ENCODE measurements at regions not wholly inside any gene's neighbourhood (a gene's known extent, or its start where the extent isn't known, plus 50 kb on each side); places are given as distances from the start of the nearest gene placed in this dataset.
"Not testable (repeated sequence)": the region's sequence is repeated elsewhere in the genome, so short reads cannot be mapped to it uniquely, and the experiment has no call there.

DNA sequence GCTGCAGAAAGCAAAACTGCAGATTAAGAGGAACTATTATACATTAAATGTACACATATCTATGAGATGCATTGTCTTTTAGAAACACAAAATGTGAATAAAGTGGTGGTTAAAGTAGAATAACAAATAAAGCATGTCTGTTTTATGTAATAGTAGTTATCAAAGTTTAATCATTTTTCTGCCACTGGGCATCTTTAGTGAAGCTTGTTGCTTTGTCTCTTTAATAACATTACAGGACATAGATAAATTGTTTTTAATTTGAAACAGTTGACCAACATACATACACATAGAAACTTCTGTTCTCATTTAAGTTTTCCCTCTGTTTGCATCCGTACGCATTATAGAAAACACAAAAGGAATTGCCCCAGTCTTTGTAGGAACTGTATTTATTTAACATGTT, 1700.0 kb upstream of the ADGRL3 start:
- no peak for DNase-seq (ENCODE audit: low spot score)

GRCh38 chr4:59503731-59504130, 1696.4 kb upstream of the ADGRL3 start:
- DNase-seq (ENCODE audit: low spot score), result no peak

DNA sequence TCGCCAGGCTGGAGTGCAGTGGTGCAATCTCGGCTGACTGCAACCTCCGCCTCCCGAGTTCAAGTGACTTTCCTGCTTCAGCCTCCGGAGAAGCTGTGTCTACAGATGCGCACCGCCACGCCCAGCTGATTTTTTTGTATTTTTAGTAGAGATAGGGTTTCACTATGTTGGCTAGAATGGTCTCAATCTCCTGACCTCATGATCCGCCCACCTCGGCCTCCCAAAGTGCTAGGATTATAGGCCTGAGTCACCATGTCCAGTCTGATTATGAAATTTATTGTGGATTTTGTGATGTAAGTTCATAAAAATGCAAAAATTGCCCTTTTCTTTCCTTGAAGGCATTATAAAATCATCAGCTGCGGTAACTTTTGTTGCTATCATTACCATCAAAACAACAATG, 1688.3 kb upstream of the ADGRL3 start:
- DNase-seq (ENCODE audit: low spot score), result not testable (repeated sequence)

DNA sequence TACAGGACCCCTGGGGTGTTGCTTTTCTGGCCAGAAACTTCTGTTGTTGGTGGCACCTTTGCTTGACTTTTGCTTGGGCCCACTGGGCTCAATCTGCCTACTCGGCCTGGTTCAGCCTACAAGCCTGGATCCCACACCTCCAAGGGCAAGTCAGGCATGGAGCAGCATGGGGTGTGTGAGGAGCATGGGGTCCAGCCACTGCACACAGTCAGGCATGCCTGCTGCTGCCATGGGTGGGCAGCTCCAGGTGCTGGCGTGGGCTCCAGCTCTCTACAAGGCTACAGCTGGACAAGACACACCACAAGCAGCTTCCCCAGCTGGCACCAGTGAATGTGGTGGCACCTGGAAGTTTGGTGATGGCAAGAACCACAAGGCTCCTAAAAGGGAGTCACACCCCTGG, 1683.1 kb upstream of the ADGRL3 start:
- DNase-seq (ENCODE audit: low spot score), result no peak

GRCh38 chr4:59518005-59518823, 1681.9 kb upstream of the ADGRL3 start:
- no peak for DNase-seq (ENCODE audit: low spot score)

- DNase-seq (ENCODE audit: low spot score), result no peak
These were observed 1674.2 kb upstream of the ADGRL3 start for GRCh38 chr4:59525885-59526284.

DNA sequence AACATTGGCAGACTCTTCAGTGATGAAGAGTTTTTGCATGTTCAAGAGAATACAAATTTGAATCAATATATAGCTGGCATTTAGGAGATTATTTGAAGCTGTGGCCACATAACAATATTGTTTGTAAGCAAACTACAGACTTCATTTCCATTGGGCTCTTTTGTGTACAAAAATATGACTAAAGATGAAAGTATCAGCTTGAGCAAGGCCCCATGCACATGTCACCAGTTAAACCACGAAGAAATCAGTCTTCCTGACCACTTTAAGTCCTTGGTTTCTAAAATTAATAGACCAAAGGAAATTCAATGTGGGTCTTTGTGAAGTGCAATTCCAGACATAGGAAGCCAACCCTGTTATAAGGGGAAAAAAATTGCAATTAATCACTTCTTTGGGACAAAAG, 1664.6 kb upstream of the ADGRL3 start:
- DNase-seq (ENCODE audit: low spot score), result no peak

DNA sequence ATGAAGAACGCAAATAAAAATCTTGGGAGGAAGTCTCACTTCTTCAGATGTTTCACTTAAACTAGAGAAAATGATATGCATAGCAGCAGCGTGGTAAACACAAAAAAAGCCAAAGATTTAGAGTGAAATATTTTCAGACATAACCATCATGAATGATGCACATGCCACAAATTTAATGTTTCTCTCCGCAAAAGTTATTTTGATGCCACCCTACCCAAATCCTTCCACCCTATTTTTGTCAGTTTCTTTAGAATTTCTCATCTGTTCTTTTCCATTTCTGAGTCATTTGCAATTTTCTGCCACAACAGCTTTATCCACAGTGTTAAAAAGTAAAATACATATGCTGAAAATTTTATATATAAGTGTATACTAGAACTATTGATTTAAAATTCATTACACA, 1663.7 kb upstream of the ADGRL3 start:
- no peak for DNase-seq (ENCODE audit: low spot score)

DNA sequence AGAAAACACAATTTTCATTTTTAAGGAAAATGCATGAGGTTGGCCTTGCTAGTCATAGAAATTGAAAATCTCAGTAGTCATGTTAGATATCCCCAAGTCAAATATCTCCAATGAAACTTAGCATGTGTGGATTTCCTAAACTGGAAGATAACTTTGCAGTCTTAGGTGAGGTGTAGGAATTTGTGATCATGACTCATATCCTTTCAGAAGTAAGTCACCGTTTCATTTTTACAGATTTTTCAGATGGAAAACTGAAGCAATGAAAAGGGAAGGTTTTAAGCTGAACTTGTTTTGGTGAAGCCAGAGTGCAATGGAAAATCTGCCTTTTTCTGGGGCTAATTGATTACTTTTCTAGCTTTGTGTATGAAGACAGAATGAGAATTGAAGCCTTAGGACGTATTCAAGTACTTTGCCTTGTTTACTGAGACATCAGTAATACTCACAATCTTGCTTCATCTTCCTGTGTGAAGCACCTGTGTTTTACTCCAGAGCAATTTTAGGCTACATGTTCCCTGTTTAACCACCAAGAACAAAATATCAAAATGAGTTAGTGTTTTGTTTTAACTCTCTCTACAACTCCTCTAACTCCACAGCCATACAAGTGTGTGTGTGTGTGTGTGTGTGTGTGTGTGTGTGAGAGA, 1662.8 kb upstream of the ADGRL3 start:
- no peak for DNase-seq (ENCODE audit: low spot score)

- no peak for DNase-seq (ENCODE audit: low spot score)
These were observed 1660.7 kb upstream of the ADGRL3 start for GRCh38 chr4:59539401-59539800.

DNA sequence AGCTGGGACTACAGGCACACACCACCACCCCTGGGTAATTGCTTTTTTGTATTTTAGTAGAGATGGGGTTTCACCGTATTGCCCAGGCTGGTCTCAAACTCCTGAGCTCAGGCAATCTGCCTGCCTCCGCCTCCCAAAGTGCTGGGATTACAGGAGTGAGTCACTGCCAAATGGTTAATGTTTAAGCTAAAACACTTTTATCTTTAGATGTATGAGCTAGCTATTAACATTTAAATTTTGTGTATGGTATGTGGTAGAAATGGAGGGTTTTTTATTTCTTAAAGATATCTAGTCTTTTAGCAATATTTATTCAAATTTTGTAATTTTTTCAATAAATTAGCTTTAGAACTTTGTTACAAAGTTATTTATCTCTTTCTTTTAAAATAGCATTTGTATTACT, 1659.8 kb upstream of the ADGRL3 start:
- no peak for DNase-seq (ENCODE audit: low spot score)

GRCh38 chr4:59553063-59553720, 1646.9 kb upstream of the ADGRL3 start:
- DNase-seq (ENCODE audit: low spot score), result no peak

DNA sequence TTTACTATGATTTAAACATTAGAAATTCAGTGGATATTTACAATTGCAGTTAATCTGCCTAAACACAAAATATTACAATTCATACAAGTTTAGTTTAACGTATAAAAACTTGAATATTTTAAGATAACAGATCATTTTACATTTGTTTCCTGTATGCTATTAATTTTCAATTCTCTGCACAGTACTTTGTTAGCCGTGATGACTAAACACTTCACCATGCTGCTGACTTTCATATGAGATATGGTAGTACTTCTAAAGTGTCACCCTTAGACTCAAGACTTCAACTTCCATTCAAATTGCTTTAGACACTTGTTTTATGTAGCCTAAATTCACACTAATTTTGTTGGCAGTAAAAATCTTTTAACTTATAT, 1646.4 kb upstream of the ADGRL3 start:
- DNase-seq (ENCODE audit: low spot score), result no peak

DNA sequence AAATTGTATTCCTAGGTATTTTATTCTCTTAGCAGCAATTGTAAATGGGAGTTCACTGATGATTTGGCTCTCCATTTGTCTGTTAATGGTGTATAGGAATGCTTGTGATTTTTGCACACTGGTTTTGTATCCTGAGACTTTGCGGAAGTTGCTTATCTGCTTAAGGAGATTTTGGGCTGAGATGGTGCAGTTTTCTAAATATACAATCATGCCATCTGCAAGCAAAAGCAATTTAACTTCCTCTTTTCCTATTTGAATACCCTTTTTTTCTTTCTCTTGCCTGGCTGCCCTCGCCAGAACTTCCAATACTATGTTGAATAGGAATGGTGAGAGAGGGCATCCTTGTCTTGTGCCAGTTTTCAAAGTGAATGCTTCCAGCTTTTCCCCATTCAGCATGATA, 1643.9 kb upstream of the ADGRL3 start:
- DNase-seq (ENCODE audit: low spot score), result not testable (repeated sequence)

- DNase-seq (ENCODE audit: low spot score), result not testable (repeated sequence)
These were observed 1639.9 kb upstream of the ADGRL3 start for GRCh38 chr4:59560141-59560648.

GRCh38 chr4:59565836-59566235, 1634.3 kb upstream of the ADGRL3 start:
- no peak for DNase-seq (ENCODE audit: low spot score)

DNA sequence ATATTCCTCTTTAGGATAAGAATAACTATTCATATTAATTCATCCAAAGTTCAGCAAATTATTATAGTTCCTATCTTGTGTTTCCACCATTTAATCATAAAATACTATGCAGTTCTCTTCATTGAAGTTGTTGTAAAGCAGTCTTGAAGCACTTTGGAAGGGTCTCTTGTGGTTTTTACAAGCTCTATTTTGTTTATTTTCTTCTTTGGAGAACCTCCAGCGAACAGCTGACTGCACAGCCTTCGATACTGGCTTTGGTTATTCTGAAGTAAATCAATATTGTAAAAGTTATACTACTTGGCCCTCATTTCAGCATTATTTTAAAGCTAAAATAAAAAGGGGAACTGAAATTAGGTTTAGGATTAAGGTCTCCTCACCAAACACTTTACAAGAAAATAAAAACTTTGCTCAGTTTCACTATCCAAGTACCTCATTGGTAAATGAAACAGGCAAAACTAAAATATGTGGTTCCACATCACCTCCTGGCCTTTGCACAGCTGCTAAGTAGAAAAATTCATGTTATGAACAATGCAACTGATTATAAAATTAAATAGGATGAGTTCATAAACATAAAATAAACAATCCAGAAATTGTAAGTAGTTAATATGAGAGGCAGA, 1629.2 kb upstream of the ADGRL3 start:
- DNase-seq (ENCODE audit: low spot score), result no peak

DNA sequence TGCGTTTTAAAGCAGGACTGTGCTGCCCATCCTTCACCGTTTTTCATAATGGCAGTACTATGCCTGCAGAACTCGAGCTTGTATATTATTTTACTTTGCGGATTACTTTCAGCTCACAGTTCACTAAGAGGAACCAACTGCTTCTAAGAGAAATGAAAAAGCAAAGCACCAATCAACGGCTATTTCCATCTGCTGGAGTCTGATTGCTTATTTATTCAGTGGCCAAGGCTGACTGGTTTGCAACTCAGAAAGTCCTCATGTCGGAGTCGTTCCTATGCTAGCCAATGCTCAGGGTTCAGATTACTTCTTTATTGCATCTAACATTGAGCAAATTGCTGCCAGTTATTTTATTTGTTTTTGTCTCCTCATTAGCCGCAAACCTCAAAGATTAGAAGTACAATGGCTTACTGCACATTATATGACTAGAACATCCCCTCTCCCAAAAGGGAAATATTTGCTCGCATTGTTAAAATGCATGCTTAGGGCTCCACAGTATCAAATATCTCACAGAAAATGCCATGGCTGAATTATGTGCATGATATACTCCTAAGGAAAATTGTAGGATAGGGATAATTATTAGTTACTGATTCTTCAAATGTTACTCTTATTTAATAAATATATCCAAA, 1628.2 kb upstream of the ADGRL3 start:
- DNase-seq (ENCODE audit: low spot score), result no peak

GRCh38 chr4:59583845-59584568, 1616.1 kb upstream of the ADGRL3 start:
- DNase-seq (ENCODE audit: low spot score), result no peak

- DNase-seq (ENCODE audit: low spot score), result peak; percentile 82
These were observed 1602.4 kb upstream of the ADGRL3 start for GRCh38 chr4:59597536-59598329.

DNA sequence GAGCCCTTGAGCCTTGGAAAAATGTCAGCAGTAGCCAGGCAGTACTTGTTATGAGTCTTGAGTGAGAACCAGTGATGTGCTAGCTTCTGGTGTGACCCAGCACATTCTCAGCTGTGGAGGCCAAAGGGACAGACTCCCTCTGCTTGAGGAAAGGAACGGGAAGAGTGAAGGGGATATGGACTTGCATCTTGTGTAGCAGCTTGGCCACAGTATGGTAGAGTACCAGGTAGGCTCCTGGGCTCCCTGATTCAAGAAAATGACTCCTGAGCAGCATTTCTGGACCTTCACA, 1601.9 kb upstream of the ADGRL3 start:
- no peak for DNase-seq (ENCODE audit: low spot score)

All from putamen (tissue), 1 donor.